ENCODE measurements at regions not wholly inside any gene's neighbourhood (a gene's known extent, or its start where the extent isn't known, plus 50 kb on each side); places are given as distances from the start of the nearest gene placed in this dataset.

DNA sequence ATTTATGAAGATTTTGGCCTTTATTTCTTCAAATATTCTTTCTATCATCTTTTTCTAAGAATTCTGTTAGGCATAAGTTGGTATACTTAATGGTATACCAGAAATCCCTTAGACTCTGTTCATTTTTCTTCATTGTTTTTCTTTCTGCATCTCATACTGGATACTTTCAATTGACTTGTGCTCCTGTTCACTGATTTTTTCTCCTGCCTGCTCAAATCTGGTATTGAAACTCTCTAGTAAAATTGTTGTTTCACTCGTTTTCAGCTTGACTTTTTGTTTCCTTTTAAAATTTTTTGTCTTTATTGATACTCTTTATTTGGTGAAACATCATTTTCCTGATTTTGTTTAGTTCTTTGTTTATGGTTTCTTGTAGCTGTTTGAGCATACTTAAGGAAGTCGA is 243.2 kb downstream of the TRIB2 start:
- no peaks in the 10 kb centered on the region for H3K27me3 ChIP-seq
- intact Hi-C loops (cut with DNase I), result no loop called here
- H3K36me3 ChIP-seq, result no peaks in the 10 kb centered on the region
- peaks cover 0 to under 1% (median under 1%) of the 10 kb centered on the region in 4 donors for H3K4me1 ChIP-seq
- H3K9me3 ChIP-seq, result no peaks in the 10 kb centered on the region
- H3K27ac ChIP-seq (replicated peaks in 1 of 4), result no peak overlapping the region
- no peak overlapping the region for H3K4me3 ChIP-seq
- no peak for DNase-seq (ENCODE audit: extremely low spot score)
- TF ChIP-seq POLR2AphosphoS5 (IDR thresholded peaks at IDR 0.05), result no peak
- TF ChIP-seq, protein P1, sequence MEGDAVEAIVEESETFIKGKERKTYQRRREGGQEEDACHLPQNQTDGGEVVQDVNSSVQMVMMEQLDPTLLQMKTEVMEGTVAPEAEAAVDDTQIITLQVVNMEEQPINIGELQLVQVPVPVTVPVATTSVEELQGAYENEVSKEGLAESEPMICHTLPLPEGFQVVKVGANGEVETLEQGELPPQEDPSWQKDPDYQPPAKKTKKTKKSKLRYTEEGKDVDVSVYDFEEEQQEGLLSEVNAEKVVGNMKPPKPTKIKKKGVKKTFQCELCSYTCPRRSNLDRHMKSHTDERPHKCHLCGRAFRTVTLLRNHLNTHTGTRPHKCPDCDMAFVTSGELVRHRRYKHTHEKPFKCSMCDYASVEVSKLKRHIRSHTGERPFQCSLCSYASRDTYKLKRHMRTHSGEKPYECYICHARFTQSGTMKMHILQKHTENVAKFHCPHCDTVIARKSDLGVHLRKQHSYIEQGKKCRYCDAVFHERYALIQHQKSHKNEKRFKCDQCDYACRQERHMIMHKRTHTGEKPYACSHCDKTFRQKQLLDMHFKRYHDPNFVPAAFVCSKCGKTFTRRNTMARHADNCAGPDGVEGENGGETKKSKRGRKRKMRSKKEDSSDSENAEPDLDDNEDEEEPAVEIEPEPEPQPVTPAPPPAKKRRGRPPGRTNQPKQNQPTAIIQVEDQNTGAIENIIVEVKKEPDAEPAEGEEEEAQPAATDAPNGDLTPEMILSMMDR (IDR thresholded peaks at IDR 0.05), result no peak
- TF ChIP-seq POLR2A (IDR thresholded peaks at IDR 0.05; ENCODE audit: low read depth), result no peak
- 80% methylated on average over 2 of the region's 2 CpGs for WGBS

DNA sequence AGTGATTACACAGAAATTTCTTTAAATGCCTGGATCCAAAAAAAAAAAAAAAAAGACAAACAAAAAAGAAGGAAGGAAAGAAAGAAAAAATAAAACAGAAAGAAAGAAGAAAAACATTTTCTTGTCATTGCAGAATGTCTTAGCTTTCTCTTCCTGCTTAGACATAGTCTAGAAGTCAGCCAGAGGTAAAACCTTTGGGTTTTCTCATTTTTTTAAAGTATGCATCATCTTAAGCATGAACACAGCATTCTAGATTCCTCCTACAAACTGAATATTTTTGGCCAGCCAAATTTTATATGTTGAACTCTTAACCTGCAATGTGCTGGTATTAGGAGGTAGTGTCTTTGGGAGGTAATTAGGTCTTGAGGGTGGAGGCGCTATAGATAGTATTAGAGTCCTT is 243.9 kb downstream of the TRIB2 start:
- intact Hi-C loops (cut with DNase I), result no loop called here
- H3K27ac ChIP-seq (replicated peaks in 1 of 4), result no peak overlapping the region
- H3K27me3 ChIP-seq, result no peaks in the 10 kb centered on the region
- H3K9me3 ChIP-seq, result no peaks in the 10 kb centered on the region
- no peak for DNase-seq (ENCODE audit: extremely low spot score)
- H3K4me1 ChIP-seq, result peaks cover 5 to 7% (median 6%) of the 10 kb centered on the region in 4 donors
- WGBS, result 100% methylated on average over 1 of the region's 1 CpG
- no peak overlapping the region for H3K4me3 ChIP-seq
- no peaks in the 10 kb centered on the region for H3K36me3 ChIP-seq
- no peak for TF ChIP-seq POLR2A (IDR thresholded peaks at IDR 0.05; ENCODE audit: low read depth)
- no peak for TF ChIP-seq POLR2AphosphoS5 (IDR thresholded peaks at IDR 0.05)
- TF ChIP-seq EP300 (IDR thresholded peaks at IDR 0.05), result no peak
- TF ChIP-seq, protein P1 (IDR thresholded peaks at IDR 0.05), result no peak

DNA sequence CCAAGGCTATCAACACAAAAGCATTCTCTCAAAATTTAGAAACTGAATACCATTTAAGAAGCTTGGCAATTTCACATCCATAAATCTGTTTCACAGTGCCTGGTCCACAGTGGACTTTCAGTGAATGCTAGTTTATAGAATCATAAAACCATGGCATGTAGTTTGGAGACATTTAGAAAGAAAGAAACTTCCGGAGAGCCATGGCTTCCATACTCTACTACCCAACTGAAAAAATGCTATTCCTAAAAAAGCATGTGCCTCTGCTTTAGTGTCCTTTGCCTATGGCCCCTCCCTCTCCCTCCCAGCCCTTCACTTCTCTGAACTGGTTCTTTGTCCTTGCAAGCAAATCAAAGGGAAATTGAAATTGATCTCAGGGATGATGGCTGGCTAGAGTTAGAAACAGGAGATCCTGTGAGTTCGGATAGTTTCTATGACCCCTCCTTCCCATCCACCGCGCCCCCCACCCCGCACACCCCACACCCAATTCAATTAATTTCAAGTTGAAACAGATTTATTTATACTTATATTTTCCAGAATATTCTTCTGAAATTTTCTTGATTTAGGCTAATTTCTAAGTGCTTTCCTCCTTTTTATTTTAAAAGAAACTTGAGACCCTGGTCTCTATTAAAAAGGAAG is 248.3 kb downstream of the TRIB2 start:
- TF ChIP-seq POLR2AphosphoS5 (IDR thresholded peaks at IDR 0.05) (no peak), EP300 (IDR thresholded peaks at IDR 0.05) (no peak), POLR2A (IDR thresholded peaks at IDR 0.05; ENCODE audit: low read depth) (no peak)
- TF ChIP-seq, protein P1 (IDR thresholded peaks at IDR 0.05), result no peak
- no peak for DNase-seq (ENCODE audit: extremely low spot score)
- Histone ChIP-seq H3K4me1 (peaks cover 5 to 11% (median 9%) of the 10 kb centered on the region in 4 donors), H3K9me3 (no peaks in the 10 kb centered on the region), H3K36me3 (no peaks in the 10 kb centered on the region), H3K27ac (replicated peaks in 1 of 4) (no peak overlapping the region), H3K4me3 (no peak overlapping the region), H3K27me3 (no peaks in the 10 kb centered on the region)
- intact Hi-C loops (cut with DNase I), result no loop called here
- WGBS, result 70% methylated on average over 5 of the region's 5 CpGs

DNA sequence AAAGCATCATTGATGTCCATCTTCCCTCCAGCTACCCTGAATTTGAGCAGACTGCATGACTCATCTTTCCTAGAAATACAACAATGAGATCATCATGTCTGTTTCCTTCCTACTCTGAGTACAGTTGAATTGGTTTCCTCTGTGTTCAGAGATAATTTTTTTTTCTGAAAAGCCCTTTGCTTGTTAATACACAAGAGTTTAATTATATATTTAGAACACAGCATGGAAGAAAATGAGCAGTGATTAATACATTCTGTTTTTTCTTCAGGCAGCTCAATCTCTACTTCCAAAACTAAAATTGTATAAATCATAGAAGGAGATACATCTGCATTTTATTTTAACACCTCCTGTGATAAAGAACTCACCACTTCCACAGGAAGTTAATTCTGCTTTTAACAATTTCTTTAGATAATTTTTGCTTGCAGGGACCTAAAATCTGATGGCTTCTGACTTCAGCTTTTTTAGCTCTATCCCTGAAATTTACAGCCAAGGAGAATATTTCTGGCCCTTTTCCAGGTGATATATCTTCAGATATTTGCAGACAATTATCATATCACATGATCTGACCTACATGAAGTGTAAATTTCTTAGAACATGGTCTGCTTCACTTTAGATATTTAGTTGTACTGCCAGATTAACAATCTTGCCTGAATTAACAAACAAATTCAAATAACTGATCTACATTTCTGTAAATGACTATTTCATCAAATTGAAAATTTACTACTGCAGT is 249.0 kb downstream of the TRIB2 start:
- Histone ChIP-seq H3K27ac (replicated peaks in 1 of 4) (no peak overlapping the region), H3K9me3 (no peaks in the 10 kb centered on the region), H3K27me3 (no peaks in the 10 kb centered on the region), H3K4me3 (no peak overlapping the region), H3K4me1 (peaks cover 5 to 11% (median 9%) of the 10 kb centered on the region in 4 donors), H3K36me3 (no peaks in the 10 kb centered on the region)
- intact Hi-C loops (cut with DNase I), result no loop called here
- TF ChIP-seq, protein P1 (IDR thresholded peaks at IDR 0.05), result no peak
- TF ChIP-seq EP300 (IDR thresholded peaks at IDR 0.05) (no peak), POLR2A (IDR thresholded peaks at IDR 0.05; ENCODE audit: low read depth) (no peak), POLR2AphosphoS5 (IDR thresholded peaks at IDR 0.05) (no peak)
- DNase-seq (ENCODE audit: extremely low spot score), result no peak
